B cell (primary cell): ENCODE measurements at regions not wholly inside any gene's neighbourhood (a gene's known extent, or its start where the extent isn't known, plus 50 kb on each side); places are given as distances from the start of the nearest gene placed in this dataset.

ENCODE experiments used
- CTCF ChIP-seq: fragments of 200-600 bp; IDR thresholded peaks from one replicate; pipeline ENCODE4 v1.8.0; 2022; ENCODE audit warnings: antibody characterized with exemption, mild to moderate bottlenecking
- EZH2 ChIP-seq: IDR thresholded peaks from 2 replicates; pipeline ENCODE4 v1.6.1; 2012; ENCODE audit warnings: borderline replicate concordance, low read depth, mild to moderate bottlenecking, moderate library complexity, low read length; ENCODE audit not compliant: insufficient read depth, poor library complexity, severe bottlenecking

- TF ChIP-seq CTCF, result no peak
- TF ChIP-seq EZH2, result no peak
These were observed 171.7 kb upstream of the TBX3 start for GRCh38 chr12:114855678-114856077.
